A549 (cell line): ENCODE measurements at regions not wholly inside any gene's neighbourhood (a gene's known extent, or its start where the extent isn't known, plus 50 kb on each side); places are given as distances from the start of the nearest gene placed in this dataset.

Experiments
- CTCF ChIP-seq: fragments of >200 bp; sonication (Bioruptor Twin); formaldehyde crosslinking; IDR thresholded peaks from 3 replicates; pipeline ENCODE4 v1.5.1; 2016
- HDAC2 ChIP-seq: fragments of 200-600 bp; sonication (generic); IDR thresholded peaks from 2 replicates; pipeline ENCODE4 v1.6.1; 2016
- HMGXB4 ChIP-seq: fragments of 250-450 bp; sonication (Bioruptor Pico); IDR thresholded peaks from 2 replicates; pipeline ENCODE4 v1.5.0; 2021; ENCODE audit warnings: mild to moderate bottlenecking, moderate library complexity, borderline replicate concordance
- JUN ChIP-seq, 2 experiments: fragments of >200 bp; sonication (Bioruptor Twin); formaldehyde crosslinking; IDR thresholded peaks; 2 replicates in 1 of 2; 3 replicates in 1 of 2; pipeline ENCODE4 v1.6.1; 2016 to 2017
- MYC ChIP-seq: IDR thresholded peaks from 2 replicates; pipeline ENCODE4 v1.6.1; 2012; ENCODE audit warnings: mild to moderate bottlenecking, inconsistent platforms, low read length, improper control_type of control experiment, borderline replicate concordance
- POLR2A ChIP-seq: IDR thresholded peaks from 2 replicates; pipeline ENCODE4 v1.6.1; 2012; ENCODE audit warnings: mild to moderate bottlenecking, low read length
- RAD21 ChIP-seq, 2 experiments: fragments of >200 bp in 1 of 2; sonication (Bioruptor Twin) in 1 of 2; formaldehyde crosslinking in 1 of 2; IDR thresholded peaks in 1 of 2; conservative IDR thresholded peaks in 1 of 2; 2 replicates in 1 of 2; 3 replicates in 1 of 2; pipeline ENCODE4 v1.6.1; 2012 to 2018; ENCODE audit warnings: inconsistent platforms in 1 of 2
- REST ChIP-seq: fragments of 200-600 bp; sonication (generic); IDR thresholded peaks from 2 replicates; pipeline ENCODE4 v1.6.1; 2016; ENCODE audit warnings: antibody characterized with exemption, mild to moderate bottlenecking, moderate library complexity
- USF2 ChIP-seq: fragments of 450-650 bp; IDR thresholded peaks from 2 replicates; pipeline ENCODE4 v1.6.1; 2014; ENCODE audit warnings: antibody characterized with exemption
- ZFP36 ChIP-seq: fragments of 450-650 bp; IDR thresholded peaks from 2 replicates; pipeline ENCODE4 v1.6.1; 2014; ENCODE audit warnings: borderline replicate concordance; ENCODE audit not compliant: partially characterized antibody
- ZNF302 ChIP-seq: fragments of 250-450 bp; sonication (Bioruptor Pico); IDR thresholded peaks from 2 replicates; pipeline ENCODE4 v1.9.0; 2021; ENCODE audit warnings: inconsistent platforms, mild to moderate bottlenecking, moderate library complexity

GRCh38 chr7:142511801-142512200, 237.5 kb upstream of the PRSS1 start:
- TF ChIP-seq CTCF, result no peak
- TF ChIP-seq JUN (IDR thresholded peaks at IDR 0.05), result no peak
- TF ChIP-seq HMGXB4 (CRISPR knock-in tag), result no peak
- no peak for TF ChIP-seq POLR2A
- TF ChIP-seq MYC, result no peak
- no peak for TF ChIP-seq RAD21 (conservative IDR thresholded peaks at IDR 0.05 in 1 of 2, IDR thresholded peaks at IDR 0.05 in 1 of 2)
- no peak for TF ChIP-seq ZFP36
- no peak for TF ChIP-seq REST
- no peak for TF ChIP-seq HDAC2
- TF ChIP-seq USF2, result no peak
- TF ChIP-seq ZNF302 (CRISPR knock-in tag), result no peak
